OCI-LY1 (cell line): ENCODE measurements at regions not wholly inside any gene's neighbourhood (a gene's known extent, or its start where the extent isn't known, plus 50 kb on each side); places are given as distances from the start of the nearest gene placed in this dataset.

ENCODE experiments used
- EZH2 ChIP-seq: fragments of 200-600 bp; sonication (generic), shearing (Covaris generic); IDR thresholded peaks from 2 replicates; pipeline ENCODE4 v1.8.0; 2017; ENCODE audit warnings: borderline replicate concordance, mixed run types, mild to moderate bottlenecking, antibody characterized with exemption, low read length, moderate library complexity, mixed read lengths
- TF ChIP-seq, protein P1 (sequence below): fragments of 200-600 bp; sonication (generic), shearing (Covaris generic); IDR thresholded peaks from 2 replicates; pipeline ENCODE4 v1.5.1; 2017; ENCODE audit warnings: mild to moderate bottlenecking, antibody characterized with exemption, low read length, moderate library complexity, mixed read lengths

DNA sequence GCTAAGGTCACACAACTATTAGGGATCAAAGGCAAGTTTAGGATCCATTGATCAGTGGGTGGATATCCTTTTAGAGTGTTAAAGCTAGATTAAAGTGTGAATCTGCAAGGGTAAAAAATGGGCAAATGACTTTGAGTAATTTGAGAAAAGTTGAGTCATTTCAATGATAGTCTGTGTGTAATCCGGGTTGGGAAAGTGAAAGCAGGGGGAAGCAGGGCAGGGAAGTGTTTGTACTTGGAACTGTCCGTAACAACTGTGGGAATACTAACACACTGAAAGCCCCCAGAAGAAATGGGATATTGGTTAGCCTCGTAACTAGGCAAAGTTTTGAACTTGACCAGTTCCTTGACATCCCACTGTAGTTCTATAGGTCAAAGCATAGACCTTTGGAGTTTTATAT lies 187.2 kb upstream of the SLITRK3 start:
- TF ChIP-seq, protein P1, sequence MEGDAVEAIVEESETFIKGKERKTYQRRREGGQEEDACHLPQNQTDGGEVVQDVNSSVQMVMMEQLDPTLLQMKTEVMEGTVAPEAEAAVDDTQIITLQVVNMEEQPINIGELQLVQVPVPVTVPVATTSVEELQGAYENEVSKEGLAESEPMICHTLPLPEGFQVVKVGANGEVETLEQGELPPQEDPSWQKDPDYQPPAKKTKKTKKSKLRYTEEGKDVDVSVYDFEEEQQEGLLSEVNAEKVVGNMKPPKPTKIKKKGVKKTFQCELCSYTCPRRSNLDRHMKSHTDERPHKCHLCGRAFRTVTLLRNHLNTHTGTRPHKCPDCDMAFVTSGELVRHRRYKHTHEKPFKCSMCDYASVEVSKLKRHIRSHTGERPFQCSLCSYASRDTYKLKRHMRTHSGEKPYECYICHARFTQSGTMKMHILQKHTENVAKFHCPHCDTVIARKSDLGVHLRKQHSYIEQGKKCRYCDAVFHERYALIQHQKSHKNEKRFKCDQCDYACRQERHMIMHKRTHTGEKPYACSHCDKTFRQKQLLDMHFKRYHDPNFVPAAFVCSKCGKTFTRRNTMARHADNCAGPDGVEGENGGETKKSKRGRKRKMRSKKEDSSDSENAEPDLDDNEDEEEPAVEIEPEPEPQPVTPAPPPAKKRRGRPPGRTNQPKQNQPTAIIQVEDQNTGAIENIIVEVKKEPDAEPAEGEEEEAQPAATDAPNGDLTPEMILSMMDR: no peak
- no peak for TF ChIP-seq EZH2
